Naive thymus-derived CD8-positive, alpha-beta T cell (primary cell): ENCODE measurements at regions not wholly inside any gene's neighbourhood (a gene's known extent, or its start where the extent isn't known, plus 50 kb on each side); places are given as distances from the start of the nearest gene placed in this dataset.

Experiments used
- ATAC-seq, 2 donors: fragments of 150-1000 bp; cut with Tn5 transposase in 1 of 2; sonication (Bioruptor Pico), chemical (Tn5 transposase) in 1 of 2; 1 replicate in 1 of 2; 2 replicates in 1 of 2; pipeline ENCODE4 v1.10.0; 2021; ENCODE audit warnings: mild to moderate bottlenecking in 2 of 2, moderate library complexity in 2 of 2
- POLR2A ChIA-PET: fragments of 350-600 bp; sonication (Branson Sonifier 250); formaldehyde crosslinking; loops from one replicate; lab custom pipeline; 2021; ENCODE audit warnings: antibody characterized with exemption; lab: Charles Lee
- DNase-seq, 10 donors: peaks; one replicate each; pipeline versions ENCODE4 v3.0.0 to v3.0.0-alpha.2; 2020 to 2022
- H3K27ac Mint-ChIP-seq, 10 donors: one replicate each; pipeline ENCODE4 v1.8.0; 2020 to 2022; ENCODE audit warnings: mild to moderate bottlenecking in 10 of 10, mixed read lengths in 10 of 10, moderate library complexity in 4 of 10, inconsistent platforms in 1 of 10
- H3K27me3 Mint-ChIP-seq, 5 donors: one replicate each; pipeline ENCODE4 v1.8.0; 2021 to 2022; ENCODE audit warnings: mixed read lengths in 5 of 5
- H3K36me3 Mint-ChIP-seq, 3 donors: one replicate each; pipeline ENCODE4 v1.8.0; 2020 to 2022; ENCODE audit warnings: mixed read lengths in 3 of 3, mild to moderate bottlenecking in 2 of 3, inconsistent platforms in 1 of 3
- H3K4me1 Mint-ChIP-seq, 4 donors: one replicate each; pipeline ENCODE4 v1.8.0; 2021 to 2022; ENCODE audit warnings: mixed read lengths in 4 of 4
- H3K4me3 Mint-ChIP-seq, 10 donors: one replicate each; pipeline ENCODE4 v1.8.0; 2020 to 2022; ENCODE audit warnings: mild to moderate bottlenecking in 10 of 10, mixed read lengths in 10 of 10, moderate library complexity in 6 of 10, inconsistent platforms in 1 of 10
- H3K9me3 Mint-ChIP-seq, 9 donors: one replicate each; pipeline ENCODE4 v1.8.0; 2020 to 2022; ENCODE audit warnings: mixed read lengths in 9 of 9, mild to moderate bottlenecking in 3 of 9, inconsistent platforms in 1 of 9, moderate library complexity in 1 of 9

DNA sequence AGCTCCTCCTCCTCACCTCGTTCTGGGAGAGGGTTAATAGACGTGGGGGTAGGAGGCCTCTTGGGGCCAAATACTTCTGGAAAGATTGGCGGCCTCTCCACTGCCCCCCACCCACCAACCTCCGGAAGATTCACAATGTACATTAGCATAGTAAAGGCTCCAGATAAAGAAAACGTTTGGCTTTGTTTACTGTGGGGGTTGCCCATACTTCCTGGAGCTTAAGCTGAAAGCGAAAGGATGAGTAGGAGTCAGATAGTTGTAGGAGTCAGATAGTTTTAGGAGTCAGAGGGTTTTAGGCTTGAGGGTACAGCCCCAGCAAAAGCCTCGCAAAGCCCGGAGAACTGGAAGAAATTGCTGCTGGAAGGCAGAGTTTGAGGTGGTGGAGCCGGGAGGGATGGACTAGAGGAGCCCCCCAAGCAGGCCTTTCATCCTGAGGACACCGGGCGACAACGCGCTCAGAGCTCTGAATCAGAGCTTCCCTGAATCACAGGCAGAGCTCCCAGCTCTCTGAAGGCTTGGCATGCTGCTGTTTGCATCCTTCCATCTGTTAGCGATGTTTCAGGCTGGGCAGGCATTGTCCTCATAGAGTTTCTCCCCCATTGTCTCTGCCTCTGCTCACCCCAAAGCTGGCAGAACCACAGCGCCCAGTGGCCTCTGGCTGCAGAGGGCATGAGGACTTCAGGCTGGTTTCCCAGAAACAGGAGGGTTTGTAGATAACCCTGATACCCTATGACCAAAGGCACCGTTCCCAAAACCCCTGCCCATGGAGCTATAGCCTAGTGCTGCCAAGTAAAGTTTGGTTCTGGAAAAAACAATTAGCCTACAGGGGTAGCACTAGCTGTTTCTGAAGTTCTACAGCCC is 280.7 kb downstream of the BCOR start:
- Mint-ChIP-seq H3K4me1 (peaks cover 3 to 9% (median 6%) of the 10 kb centered on the region in 4 donors), H3K27ac (peak overlapping the region in 1 of 10 donors; percentile 52), H3K36me3 (no peaks in the 10 kb centered on the region), H3K9me3 (peaks cover 0 to 3% (median 0%) of the 10 kb centered on the region in 9 donors), H3K27me3 (peaks cover 0 to 4% (median 0%) of the 10 kb centered on the region in 5 donors), H3K4me3 (no peak overlapping the region)
- ATAC-seq (no peak), DNase-seq (no peak)
- POLR2A ChIA-PET, result interaction anchor here (1.0 kb wide), 1 partner anchor 359 kb away, joined by 3 read pairs; no protein-coding TSS in a partner anchor

- no peak for DNase-seq
- H3K36me3 Mint-ChIP-seq, result peaks cover 0 to under 1% (median 0%) of the 10 kb centered on the region in 3 donors
- no peak overlapping the region for H3K4me3 Mint-ChIP-seq
- no peak for ATAC-seq
- H3K9me3 Mint-ChIP-seq, result peaks cover 0 to 5% (median 0%) of the 10 kb centered on the region in 9 donors
- peaks cover 0 to 4% (median 0%) of the 10 kb centered on the region in 5 donors for H3K27me3 Mint-ChIP-seq
- H3K27ac Mint-ChIP-seq, result peak overlapping the region in 1 of 10 donors; percentile 4
- POLR2A ChIA-PET, result interaction anchor here (0.6 kb wide), 1 partner anchor 278 kb away, joined by 3 read pairs; no protein-coding TSS in a partner anchor
- peaks cover 3 to 9% (median 6%) of the 10 kb centered on the region in 4 donors for H3K4me1 Mint-ChIP-seq
Observed at GRCh38 chrX:39817754-39818470, 279.8 kb downstream of the BCOR start.

DNA sequence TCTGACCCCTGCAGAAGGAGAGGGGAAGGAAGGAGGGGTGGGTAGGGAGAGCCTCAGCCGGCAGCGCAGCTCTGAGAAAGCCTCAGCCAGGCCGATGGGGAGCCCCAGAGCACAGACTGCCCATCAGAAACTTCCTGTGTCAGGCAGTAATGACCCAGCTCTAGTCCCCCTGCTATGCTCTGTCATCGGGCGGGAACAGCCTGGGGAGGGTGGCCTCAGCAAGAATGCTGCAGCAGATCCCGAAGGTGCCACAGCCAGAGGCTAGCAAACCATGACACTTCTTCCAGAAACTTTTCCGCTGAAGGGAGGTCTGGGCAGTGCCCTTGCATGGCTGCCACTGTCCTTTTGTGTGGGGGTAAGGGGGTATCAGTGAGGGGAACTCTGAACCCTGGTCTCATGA is 279.0 kb downstream of the BCOR start:
- Mint-ChIP-seq H3K4me1 (peaks cover 3 to 9% (median 7%) of the 10 kb centered on the region in 4 donors), H3K36me3 (peaks cover 0 to 5% (median 0%) of the 10 kb centered on the region in 3 donors), H3K27ac (no peak overlapping the region), H3K9me3 (peaks cover 0 to 9% (median 0%) of the 10 kb centered on the region in 9 donors), H3K27me3 (peaks cover 0 to 6% (median 1%) of the 10 kb centered on the region in 5 donors), H3K4me3 (no peak overlapping the region)
- DNase-seq (no peak), ATAC-seq (no peak)
- POLR2A ChIA-PET, result no interaction called here

- Mint-ChIP-seq H3K27ac (no peak overlapping the region), H3K9me3 (peaks cover 0 to 10% (median 0%) of the 10 kb centered on the region in 9 donors), H3K4me1 (peaks cover 0 to 13% (median 6%) of the 10 kb centered on the region in 4 donors), H3K4me3 (peak overlapping the region in 9 of 10 donors; percentile 33 to 82 (median 51)), H3K27me3 (peaks cover 0 to 9% (median 2%) of the 10 kb centered on the region in 5 donors), H3K36me3 (peaks cover 0 to 5% (median 0%) of the 10 kb centered on the region in 3 donors)
- ATAC-seq (no peak), DNase-seq (no peak)
- POLR2A ChIA-PET, result no interaction called here
Observed at GRCh38 chrX:39819921-39820849, 277.6 kb downstream of the BCOR start.

DNA sequence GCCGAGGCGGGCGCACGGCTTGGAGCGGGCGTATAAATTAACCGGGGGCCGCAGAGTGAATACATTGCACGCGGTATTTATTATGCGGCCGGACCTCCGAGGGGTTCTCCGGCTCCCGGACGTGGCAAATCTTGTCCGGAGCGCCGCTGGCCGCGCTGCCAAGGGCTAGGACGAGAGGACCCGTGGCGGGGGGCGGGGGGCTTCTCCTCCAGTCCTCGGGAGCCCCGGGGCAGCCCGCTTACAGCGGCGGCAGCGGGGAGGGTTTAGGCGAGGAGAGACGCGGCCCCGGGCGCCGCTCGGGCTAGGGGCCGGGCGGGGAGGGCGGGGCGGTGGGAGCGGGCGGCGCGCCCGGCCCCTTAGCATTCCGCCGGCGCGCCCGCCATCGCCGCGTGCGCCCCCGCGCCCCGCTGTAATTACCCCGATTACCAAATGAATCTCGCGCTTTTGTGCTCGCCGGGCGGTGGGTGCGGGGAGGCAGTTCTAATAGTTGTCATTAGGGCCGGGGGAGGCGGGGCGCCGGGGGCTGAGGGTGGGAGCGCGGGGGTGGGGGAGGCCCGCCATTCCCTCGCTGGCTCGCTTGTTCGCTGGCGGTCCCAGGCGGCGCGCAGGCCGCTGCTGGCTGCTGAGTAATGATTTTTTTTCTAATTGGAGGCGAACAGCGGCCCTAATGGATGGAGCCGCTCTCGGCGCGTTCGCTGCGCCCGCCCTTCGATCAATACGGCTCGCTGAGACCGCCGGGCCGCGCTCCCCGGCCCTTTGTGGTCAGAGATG is 276.6 kb downstream of the BCOR start:
- Mint-ChIP-seq H3K9me3 (peaks cover 0 to 10% (median 0%) of the 10 kb centered on the region in 9 donors), H3K27ac (no peak overlapping the region), H3K36me3 (peaks cover 0 to 5% (median 0%) of the 10 kb centered on the region in 3 donors), H3K4me3 (peak overlapping the region in 9 of 10 donors; percentile 33 to 82 (median 51)), H3K4me1 (peaks cover 0 to 10% (median 6%) of the 10 kb centered on the region in 4 donors), H3K27me3 (peaks cover 0 to 9% (median 2%) of the 10 kb centered on the region in 5 donors)
- DNase-seq, result no peak
- POLR2A ChIA-PET, result no interaction called here
- ATAC-seq, result peak in 1 of 2 donors; percentile 65

GRCh38 chrX:39821709-39822095 is 276.1 kb downstream of the BCOR start:
- POLR2A ChIA-PET, result no interaction called here
- peak overlapping the region in 3 of 10 donors; percentile 7 to 68 (median 65) for H3K4me3 Mint-ChIP-seq
- ATAC-seq, result no peak
- peaks cover 0 to 5% (median 0%) of the 10 kb centered on the region in 3 donors for H3K36me3 Mint-ChIP-seq
- peaks cover 0 to 9% (median 6%) of the 10 kb centered on the region in 4 donors for H3K4me1 Mint-ChIP-seq
- peaks cover 0 to 9% (median 2%) of the 10 kb centered on the region in 5 donors for H3K27me3 Mint-ChIP-seq
- H3K27ac Mint-ChIP-seq, result no peak overlapping the region
- DNase-seq, result no peak
- peaks cover 0 to 10% (median 0%) of the 10 kb centered on the region in 9 donors for H3K9me3 Mint-ChIP-seq

DNA sequence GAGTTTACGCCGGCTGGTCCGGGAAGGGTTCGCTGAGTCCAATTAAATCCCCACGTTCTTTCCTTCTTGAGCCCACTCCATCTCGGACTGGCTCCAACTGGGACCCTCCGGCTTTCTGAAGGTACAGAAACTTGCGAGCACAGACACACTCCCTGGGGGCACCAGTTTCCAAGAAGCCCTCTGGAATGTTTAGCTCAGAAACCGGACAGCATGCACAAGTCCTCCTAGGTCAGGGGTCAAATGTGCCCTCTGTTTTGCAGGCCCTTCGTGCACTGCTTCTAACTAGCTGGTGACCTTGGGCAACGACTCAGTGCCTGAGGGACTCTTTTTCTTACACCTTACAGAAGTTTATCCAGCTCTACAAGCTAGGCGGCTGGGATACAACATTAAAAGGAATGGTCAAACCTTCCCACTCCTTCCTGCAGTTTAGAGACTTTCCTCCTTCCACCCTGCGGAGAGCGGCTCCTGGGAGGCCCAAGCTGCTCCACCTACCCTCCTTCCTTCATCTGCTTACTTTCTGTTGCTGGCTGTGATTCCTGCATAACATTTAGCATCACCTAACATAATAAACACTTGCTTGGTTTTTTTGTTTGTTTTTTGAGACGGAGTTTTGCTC is 275.5 kb downstream of the BCOR start:
- Mint-ChIP-seq H3K4me3 (peak overlapping the region in 8 of 10 donors; percentile 7 to 68 (median 40)), H3K27me3 (peaks cover 0 to 9% (median 2%) of the 10 kb centered on the region in 5 donors), H3K9me3 (peaks cover 0 to 10% (median 0%) of the 10 kb centered on the region in 9 donors), H3K27ac (no peak overlapping the region), H3K4me1 (peaks cover 0 to 6% (median 2%) of the 10 kb centered on the region in 4 donors), H3K36me3 (peaks cover 0 to 5% (median 0%) of the 10 kb centered on the region in 3 donors)
- POLR2A ChIA-PET, result no interaction called here
- ATAC-seq, result no peak
- no peak for DNase-seq

DNA sequence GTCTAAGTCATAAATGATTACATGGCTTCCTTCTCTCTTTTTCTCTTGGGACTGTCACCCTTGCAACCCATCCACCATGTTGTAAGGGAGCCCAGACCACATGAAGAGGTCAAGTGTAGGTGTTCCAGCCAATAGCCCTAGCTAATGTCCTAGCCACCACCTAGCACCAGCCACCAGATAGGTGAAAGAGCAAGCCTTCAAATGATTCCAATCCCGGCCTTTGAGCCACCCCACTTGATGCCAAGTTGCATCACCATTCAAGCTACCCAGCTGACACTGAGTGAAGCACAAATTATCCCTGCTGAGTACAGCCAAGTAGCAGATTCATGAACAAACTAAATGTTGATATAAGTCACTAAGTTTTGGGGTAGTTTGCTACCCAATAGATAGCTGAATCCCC is 274.3 kb downstream of the BCOR start:
- Mint-ChIP-seq H3K27ac (no peak overlapping the region), H3K9me3 (peaks cover 0 to 10% (median 0%) of the 10 kb centered on the region in 9 donors), H3K27me3 (peaks cover 0 to 9% (median 2%) of the 10 kb centered on the region in 5 donors), H3K4me1 (peaks cover 0 to 8% (median 2%) of the 10 kb centered on the region in 4 donors), H3K4me3 (peak overlapping the region in 3 of 10 donors; percentile 27 to 39 (median 32)), H3K36me3 (peaks cover 0 to 5% (median 0%) of the 10 kb centered on the region in 3 donors)
- no peak for DNase-seq
- no peak for ATAC-seq
- POLR2A ChIA-PET, result interaction anchor here (1.2 kb wide), 1 partner anchor 10 kb away, joined by 8 read pairs; no protein-coding TSS in a partner anchor

GRCh38 chrX:39823854-39824253 is 273.9 kb downstream of the BCOR start:
- Mint-ChIP-seq H3K4me1 (peaks cover 0 to 8% (median 2%) of the 10 kb centered on the region in 4 donors), H3K27ac (no peak overlapping the region), H3K4me3 (peak overlapping the region in 1 of 10 donors; percentile 36), H3K27me3 (peaks cover 0 to 9% (median 2%) of the 10 kb centered on the region in 5 donors), H3K9me3 (peaks cover 0 to 10% (median 0%) of the 10 kb centered on the region in 9 donors), H3K36me3 (peaks cover 0 to 5% (median 0%) of the 10 kb centered on the region in 3 donors)
- no peak for DNase-seq
- ATAC-seq, result no peak
- POLR2A ChIA-PET, result interaction anchor here (1.2 kb wide), 1 partner anchor 10 kb away, joined by 8 read pairs; no protein-coding TSS in a partner anchor

GRCh38 chrX:39826813-39827543 is 270.8 kb downstream of the BCOR start:
- no peak for DNase-seq
- Mint-ChIP-seq H3K4me1 (peaks cover 0 to 8% (median 2%) of the 10 kb centered on the region in 4 donors), H3K27ac (peak overlapping the region in 1 of 10 donors; percentile 34), H3K27me3 (peaks cover 0 to 9% (median 0%) of the 10 kb centered on the region in 5 donors), H3K9me3 (peaks cover 0 to 10% (median 0%) of the 10 kb centered on the region in 9 donors), H3K4me3 (no peak overlapping the region), H3K36me3 (peaks cover 0 to 5% (median 0%) of the 10 kb centered on the region in 3 donors)
- ATAC-seq, result no peak
- POLR2A ChIA-PET, result interaction anchor here (0.5 to 0.8 kb wide), 2 partner anchors 38 to 343 kb away, joined by 3 to 5 read pairs; no protein-coding TSS in a partner anchor
